ENCODE measurements at regions not wholly inside any gene's neighbourhood (a gene's known extent, or its start where the extent isn't known, plus 50 kb on each side); places are given as distances from the start of the nearest gene placed in this dataset.

DNA sequence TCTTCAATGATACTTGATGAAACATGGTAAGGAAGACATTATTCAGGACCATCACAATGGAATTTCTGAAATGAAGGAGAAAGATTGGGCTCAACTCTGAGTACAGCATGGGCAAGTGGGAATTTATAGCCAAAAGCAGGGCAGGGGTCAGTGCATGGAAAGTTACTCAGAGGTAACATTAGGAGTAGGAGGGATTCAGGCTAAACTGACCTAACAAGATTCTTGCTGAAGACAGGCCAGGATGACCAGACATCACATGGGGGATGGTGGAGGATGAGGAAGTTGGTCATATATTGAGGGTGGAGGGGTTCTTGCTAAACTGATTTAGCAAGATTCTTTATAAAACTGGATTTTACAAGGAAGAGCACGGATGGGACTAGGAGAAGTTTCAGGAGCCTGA lies 489.8 kb downstream of the ADCYAP1 start:
- no peak overlapping the region for H3K4me3 ChIP-seq (ENCODE audit: low read depth, low read length)
- TF ChIP-seq CTCF (IDR thresholded peaks at IDR 0.05; ENCODE audit: low read depth, low read length, missing control alignments), result no peak
- no peak for DNase-seq (ENCODE audit: low read depth)

- H3K4me3 ChIP-seq (ENCODE audit: low read depth, low read length), result no peak overlapping the region
- no peak for TF ChIP-seq CTCF (IDR thresholded peaks at IDR 0.05; ENCODE audit: low read depth, low read length, missing control alignments)
- DNase-seq (ENCODE audit: low read depth), result no peak
Measured at GRCh38 chr18:1394966-1395365, 490.3 kb downstream of the ADCYAP1 start.

DNA sequence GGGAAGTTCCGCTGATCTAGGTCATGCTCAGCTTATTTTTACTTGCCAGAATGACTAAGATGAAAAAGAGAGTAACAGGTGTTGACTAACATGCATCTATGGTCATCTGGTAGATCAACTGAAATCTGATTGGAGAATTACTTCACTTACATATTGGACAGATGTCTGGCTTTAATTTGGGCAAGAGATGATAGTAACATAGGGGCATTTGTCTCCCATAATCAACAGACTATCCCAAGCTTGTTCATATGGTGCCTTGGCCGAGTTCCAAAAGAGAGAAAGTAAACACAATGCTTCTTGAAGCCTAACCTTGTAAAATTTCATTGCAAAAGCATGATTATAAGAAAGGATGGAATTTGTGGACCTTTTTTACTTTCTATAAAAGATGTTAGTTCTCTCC lies 503.7 kb downstream of the ADCYAP1 start:
- no peak for DNase-seq (ENCODE audit: low read depth)
- TF ChIP-seq CTCF (IDR thresholded peaks at IDR 0.05; ENCODE audit: low read depth, low read length, missing control alignments), result no peak
- no peak overlapping the region for H3K4me3 ChIP-seq (ENCODE audit: low read depth, low read length)

DNA sequence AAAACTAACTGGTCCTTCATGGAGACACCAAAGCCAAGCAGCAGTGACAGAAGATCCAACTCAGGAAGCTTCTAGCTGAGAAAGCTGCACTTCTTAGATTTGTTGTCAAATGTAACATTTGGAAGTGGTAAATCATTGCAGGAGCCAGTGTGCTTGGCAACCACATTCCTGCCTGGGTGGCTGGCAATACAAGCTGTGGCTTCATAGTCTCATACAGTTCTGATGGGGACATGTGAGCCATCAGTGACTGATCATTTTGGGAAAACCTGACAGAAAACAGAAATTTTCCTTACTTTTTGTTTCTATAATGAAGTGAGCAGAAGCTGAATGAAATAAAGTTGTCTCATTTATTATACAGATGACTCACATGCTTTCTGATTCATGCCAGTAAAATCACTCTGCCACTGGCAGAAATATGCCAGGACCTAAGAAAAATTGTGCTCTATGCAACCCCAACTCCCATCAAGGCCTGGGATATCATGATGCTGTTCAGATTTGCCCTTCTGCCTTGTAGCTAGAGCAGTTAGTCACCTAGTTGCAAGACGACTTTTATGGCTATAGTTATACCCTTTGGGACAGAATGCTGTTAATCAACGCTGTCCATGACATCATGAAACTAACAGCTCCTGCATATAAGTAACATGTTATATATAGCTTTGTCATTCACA lies 508.1 kb downstream of the ADCYAP1 start:
- no peak for DNase-seq (ENCODE audit: low read depth)
- H3K4me3 ChIP-seq (ENCODE audit: low read depth, low read length), result no peak overlapping the region
- no peak for TF ChIP-seq CTCF (IDR thresholded peaks at IDR 0.05; ENCODE audit: low read depth, low read length, missing control alignments)

DNA sequence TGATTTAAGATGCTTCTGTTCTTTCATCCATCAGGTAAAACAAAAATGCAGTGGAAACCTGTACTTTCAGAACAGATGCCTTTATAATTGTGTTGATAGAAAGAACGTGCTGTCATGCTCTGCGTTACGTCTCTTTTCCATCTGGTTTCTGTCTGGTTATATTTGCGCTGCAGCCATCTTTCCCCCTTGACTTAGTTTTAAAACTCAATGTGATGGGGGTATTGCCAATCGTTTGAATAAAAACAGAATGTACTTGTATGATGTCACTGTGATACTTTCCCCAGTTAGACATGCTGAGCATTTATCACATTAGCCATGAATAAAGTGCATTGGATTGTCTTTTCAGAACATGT lies 508.6 kb downstream of the ADCYAP1 start:
- no peak for DNase-seq (ENCODE audit: low read depth)
- TF ChIP-seq CTCF (IDR thresholded peaks at IDR 0.05; ENCODE audit: low read depth, low read length, missing control alignments), result no peak
- no peak overlapping the region for H3K4me3 ChIP-seq (ENCODE audit: low read depth, low read length)

DNA sequence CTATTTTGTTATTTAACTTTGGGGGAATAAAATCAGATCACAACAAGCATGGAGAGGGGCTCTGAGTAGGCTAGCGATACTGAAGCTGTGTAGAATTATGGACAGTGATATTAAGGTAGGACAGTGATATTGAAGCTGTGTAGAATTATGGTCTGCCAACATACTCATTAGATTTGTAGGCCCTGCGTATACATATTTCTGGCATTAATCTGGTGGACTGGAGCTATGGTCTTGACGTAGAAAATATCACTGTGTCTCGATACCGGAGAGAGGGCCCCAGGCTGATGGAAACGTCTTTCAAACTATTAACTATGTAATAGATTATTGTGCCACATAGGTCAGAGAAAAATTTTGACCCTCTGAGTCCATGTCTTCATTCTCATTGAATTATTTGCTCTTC lies 511.4 kb downstream of the ADCYAP1 start:
- H3K4me3 ChIP-seq (ENCODE audit: low read depth, low read length), result no peak overlapping the region
- no peak for TF ChIP-seq CTCF (IDR thresholded peaks at IDR 0.05; ENCODE audit: low read depth, low read length, missing control alignments)
- DNase-seq (ENCODE audit: low read depth), result no peak

DNA sequence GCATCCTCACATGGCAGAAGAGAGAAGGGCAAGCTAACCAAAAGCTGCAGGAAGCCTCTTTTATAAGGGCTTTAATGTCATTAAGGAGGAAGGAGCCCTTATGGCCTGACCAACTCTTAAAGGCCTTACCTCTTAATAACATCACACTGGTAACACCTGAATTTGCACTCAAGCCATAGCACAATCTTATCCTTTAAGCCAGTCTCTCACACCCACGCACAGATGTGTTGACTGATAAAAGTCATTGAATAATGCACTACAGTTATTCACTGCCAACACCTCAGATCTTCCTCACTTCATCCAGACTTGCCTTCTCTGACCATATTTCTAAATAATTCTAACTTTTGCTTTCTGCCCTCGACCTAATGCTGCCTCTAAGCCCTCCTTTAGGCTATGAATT lies 516.8 kb downstream of the ADCYAP1 start:
- no peak overlapping the region for H3K4me3 ChIP-seq (ENCODE audit: low read depth, low read length)
- no peak for TF ChIP-seq CTCF (IDR thresholded peaks at IDR 0.05; ENCODE audit: low read depth, low read length, missing control alignments)
- DNase-seq (ENCODE audit: low read depth), result no peak

Data from GM12864 (cell line).